ENCODE measurements at regions not wholly inside any gene's neighbourhood (a gene's known extent, or its start where the extent isn't known, plus 50 kb on each side); places are given as distances from the start of the nearest gene placed in this dataset.
"Not testable (repeated sequence)": the region's sequence is repeated elsewhere in the genome, so short reads cannot be mapped to it uniquely, and the experiment has no call there.

DNA sequence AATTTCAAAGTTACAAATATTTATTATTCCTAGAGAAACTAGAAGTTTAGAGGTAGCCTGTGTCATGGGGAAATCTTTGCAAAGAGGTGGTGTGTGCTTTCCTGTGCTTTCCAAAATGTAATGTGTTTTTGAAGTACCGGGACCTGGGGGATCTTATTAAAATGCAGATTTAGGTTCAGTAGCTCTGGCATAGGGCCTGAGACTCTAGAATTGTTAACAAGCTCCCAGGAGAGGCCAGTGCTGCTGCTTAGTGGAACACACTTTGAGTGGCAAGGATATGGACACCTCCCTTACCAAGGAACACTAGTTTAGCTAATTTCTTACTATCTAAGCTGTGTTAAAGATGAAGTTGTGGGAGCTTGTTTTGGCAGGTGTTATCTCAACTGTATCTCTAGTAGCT lies 428.9 kb downstream of the VGLL3 start:
- DNase-seq (ENCODE audit: low read depth): no peak

GRCh38 chr3:86561215-86561614 lies 429.7 kb downstream of the VGLL3 start:
- no peak for DNase-seq (ENCODE audit: low read depth)

GRCh38 chr3:86554383-86554782 lies 436.6 kb downstream of the VGLL3 start:
- no peak for DNase-seq (ENCODE audit: low read depth)

GRCh38 chr3:86547692-86548091 lies 443.3 kb downstream of the VGLL3 start:
- DNase-seq (ENCODE audit: low read depth): no peak

GRCh38 chr3:86537171-86537570 lies 453.8 kb downstream of the VGLL3 start:
- DNase-seq (ENCODE audit: low read depth): no peak

DNA sequence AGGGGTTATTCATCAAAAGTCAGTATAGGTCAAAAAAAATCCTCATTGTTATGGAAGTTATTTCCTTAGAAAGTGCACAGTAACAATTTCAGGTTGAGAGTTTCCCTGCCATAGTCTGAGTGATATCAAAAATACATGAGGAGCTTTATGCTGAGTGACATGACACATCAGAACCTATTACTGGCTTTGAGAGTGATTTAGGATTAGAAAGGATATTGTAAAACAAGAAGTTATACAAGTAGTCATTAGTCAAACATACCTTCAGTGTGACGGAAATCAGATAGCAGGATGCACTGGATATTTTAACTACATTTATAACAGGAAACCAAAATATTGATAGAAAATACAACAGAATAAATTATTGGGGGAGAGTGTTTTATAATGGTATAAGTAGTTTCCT lies 471.1 kb downstream of the VGLL3 start:
- DNase-seq (ENCODE audit: low read depth): no peak

GRCh38 chr3:86481636-86482035 lies 509.3 kb downstream of the VGLL3 start:
- no peak for DNase-seq (ENCODE audit: low read depth)

DNA sequence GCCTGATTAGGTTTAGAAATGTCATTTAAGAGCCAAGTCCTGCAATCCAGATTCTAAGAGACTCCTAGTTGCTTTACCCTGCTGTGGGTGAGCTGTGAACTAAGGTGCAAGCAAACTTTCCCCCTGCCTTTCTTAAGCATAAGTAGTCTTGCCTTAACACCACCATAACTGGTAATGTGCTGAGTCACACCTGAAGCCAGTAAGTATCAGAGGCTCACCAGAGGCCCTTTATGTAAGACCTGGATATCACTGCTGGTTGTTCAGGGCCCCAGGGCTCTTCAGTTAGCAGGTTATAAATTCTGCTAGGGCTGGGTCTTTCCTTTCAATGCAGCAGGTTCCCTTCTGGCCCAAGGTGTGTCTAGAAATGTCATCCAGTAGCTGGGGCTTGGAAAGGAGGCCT lies 509.9 kb downstream of the VGLL3 start:
- DNase-seq (ENCODE audit: low read depth): no peak

- no peak for DNase-seq (ENCODE audit: low read depth)
Observed at GRCh38 chr3:86464180-86464579, 526.8 kb downstream of the VGLL3 start.

DNA sequence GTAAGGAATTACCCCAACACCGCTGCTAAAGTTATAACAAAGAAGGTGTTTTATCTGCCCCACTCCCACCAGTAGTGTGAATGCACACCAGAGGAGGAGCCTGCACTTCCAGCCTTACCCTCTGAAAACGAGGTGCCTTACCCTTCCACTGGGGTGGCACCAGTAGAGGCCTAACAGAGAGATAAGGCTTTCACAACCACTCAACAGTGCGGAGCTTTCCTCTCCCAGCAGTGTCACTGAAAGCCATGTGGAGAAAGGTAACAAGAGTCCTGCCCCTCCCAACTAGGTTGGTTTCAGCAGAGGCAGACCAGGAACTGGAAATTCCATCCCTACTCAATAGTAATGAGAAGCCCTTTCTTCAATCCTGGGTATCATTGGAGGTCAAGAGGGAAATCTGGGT lies 539.2 kb downstream of the VGLL3 start:
- DNase-seq (ENCODE audit: low read depth): no peak

DNA sequence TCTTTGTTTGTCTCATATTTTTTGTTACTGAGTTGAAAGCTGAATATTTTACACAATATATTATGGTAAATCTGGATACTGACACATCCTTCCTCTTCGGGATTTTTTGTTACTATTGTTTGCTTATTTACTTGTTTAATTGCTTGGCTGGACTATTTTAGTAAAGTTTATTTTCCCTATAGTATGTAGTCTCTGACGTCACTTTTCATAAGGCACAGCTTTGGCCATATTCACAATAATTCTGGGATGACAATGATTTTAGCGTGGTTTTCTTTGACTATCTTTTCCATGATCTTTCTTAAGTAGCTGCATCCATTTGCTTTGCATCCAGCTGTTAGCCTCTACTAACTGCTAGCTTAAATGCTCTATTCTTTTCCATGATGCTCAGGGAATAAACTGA lies 552.4 kb downstream of the VGLL3 start:
- DNase-seq (ENCODE audit: low read depth): no peak

DNA sequence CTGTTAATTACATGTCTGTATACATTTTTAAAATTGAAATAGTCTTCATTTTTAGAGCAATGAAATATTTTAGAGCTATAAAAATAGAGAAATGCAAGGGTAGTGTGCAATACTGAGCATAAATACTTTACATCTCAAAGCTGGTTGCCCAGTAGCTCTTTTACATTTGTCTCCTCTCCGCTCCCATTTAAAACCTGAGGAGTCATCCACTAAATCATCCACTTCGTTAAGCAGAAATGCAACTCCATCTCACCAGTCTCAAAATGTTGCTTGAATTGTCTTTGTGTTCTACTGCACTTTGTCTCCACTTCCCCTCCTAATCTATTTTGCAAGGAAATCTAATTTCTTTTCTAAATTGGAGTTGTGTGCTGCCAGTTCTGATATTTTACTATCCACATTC lies 563.6 kb downstream of the VGLL3 start:
- no peak for DNase-seq (ENCODE audit: low read depth)

GRCh38 chr3:86420990-86421739 lies 569.8 kb downstream of the VGLL3 start:
- DNase-seq (ENCODE audit: low read depth): no peak

DNA sequence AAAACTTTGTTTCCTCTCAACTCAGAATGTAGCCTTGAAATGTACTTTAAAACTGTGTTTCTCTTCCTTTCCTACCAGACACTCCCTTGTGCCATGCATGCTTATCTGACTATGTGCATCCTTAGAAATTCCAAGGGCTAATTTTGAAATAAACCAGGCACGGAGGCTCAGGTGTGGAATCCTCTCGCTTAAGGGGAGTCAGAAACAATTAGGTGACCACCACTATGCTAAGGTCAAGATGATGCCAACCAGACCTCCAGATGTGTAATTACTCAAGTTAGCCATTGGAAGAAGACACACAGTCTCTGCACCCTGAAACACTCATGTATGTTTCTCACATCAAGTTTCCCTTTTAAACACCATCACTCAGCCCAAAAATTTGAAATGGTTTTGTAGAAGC lies 572.1 kb downstream of the VGLL3 start:
- DNase-seq (ENCODE audit: low read depth): no peak

DNA sequence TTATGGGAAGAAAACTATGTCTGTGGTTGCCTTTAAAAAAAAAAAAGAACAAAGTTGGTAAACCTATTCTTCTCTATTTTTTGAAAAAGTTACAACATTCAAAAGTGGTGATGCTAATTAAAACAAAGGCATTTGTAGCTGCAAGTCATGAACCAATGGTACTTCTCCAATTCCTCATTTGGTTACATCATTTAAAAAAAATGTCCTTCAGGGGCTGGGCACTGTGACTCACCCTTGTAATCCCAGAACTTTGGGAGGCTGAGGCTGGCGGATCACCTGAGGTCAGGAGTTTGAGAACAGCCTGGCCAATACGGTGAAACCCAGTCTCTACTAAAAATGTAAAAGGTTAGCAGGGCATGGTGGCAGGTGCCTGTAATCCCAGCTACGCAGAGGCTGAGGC lies 574.6 kb downstream of the VGLL3 start:
- peak; percentile 59 for DNase-seq (ENCODE audit: low read depth)

DNA sequence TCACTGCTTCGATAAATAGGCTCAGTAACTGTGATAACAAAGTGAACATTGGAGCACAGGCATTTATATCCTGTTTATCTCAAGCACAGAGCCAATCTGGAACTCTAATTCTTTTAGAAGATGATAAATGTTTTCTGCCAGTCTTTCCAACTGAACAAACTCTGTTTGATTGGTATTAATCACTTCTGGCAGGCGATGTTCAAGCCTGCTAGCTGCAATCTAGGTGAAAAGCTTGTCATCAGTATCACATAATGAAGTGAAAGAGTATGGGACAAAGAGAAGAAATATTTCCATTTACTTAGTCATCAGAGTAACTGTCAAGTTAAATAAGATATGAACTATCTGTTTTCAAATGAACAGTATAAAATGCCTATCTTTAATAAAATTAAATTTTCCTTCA lies 577.3 kb downstream of the VGLL3 start:
- DNase-seq (ENCODE audit: low read depth): no peak

DNA sequence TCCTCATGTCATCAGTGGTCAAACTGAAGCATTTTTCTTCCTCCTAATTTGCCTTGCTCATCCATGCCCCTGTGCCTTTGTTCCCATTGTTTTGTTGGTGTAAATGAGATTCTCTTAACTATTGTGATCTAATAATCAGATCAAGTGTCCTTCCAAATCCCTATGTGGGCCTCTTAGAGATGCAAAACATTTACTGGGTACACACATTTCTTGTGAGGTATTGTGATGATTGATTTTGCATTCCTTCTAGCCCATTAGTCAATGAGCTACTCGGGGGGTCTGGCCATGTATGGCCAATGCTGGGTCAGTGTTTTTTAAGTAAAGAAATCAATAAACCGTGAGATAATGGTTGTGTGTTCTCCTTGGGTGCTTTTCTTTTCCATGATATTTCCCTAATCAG lies 580.4 kb downstream of the VGLL3 start:
- no peak for DNase-seq (ENCODE audit: low read depth)

DNA sequence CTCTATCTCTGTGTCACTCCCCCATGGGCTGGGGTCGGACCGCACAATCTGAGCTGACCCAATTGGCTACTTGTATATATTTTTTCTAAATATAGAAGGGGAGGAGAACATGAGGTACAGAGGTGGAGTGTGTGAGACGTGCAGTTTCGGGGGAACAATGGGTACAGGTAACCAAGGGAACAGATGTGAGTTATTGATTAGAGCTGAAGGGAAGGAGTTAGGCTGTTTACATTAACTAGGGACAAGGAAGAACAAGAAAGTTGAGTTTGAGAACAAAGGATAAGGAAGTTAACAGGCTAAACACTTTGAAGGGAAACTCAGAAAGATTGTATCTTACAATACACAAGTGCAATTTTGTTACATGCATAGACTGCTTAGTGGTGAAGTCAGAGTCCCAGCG lies 601.2 kb downstream of the VGLL3 start:
- DNase-seq (ENCODE audit: low read depth): not testable (repeated sequence)

- no peak for DNase-seq (ENCODE audit: low read depth)
Observed at GRCh38 chr3:86388820-86389219, 602.1 kb downstream of the VGLL3 start.

DNA sequence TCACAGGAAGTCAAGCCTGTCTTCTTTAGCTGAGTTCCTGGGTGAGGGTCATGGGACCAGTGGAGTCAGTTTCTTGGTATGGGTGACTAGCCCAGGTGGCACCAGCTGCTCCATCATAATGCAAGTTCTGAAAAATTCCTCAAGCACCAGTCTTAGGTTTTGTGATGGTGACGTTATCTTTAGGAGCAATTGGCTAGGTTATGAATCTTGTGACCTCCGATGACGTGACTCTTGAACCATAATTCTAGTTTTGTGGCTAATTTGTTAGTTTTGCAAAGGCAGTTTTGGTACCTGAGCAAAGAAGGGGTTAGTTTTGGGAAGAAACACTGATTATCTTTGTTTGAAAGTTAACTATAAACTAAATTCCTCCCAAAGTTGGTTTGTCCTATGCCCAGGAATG lies 608.4 kb downstream of the VGLL3 start:
- no peak for DNase-seq (ENCODE audit: low read depth)

DNA sequence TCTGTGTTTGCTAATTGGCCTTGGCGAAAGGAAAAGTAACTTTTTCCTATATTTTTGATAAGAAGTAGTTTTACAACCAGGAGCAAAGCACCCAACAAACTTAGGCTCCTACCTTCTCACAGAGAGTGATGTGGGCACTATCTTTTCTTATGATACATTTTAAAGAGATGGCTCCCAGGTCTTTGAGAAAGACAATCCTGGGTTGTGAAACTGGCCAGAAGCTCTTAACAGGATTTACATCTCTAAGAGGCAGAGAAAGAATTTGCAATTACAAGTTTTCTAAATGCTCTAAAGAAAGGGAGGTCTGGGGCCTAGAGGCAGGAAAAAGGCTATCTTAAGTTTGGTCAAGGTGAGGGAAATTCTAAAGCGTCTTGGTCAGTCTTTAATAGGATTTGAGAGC lies 609.7 kb downstream of the VGLL3 start:
- DNase-seq (ENCODE audit: low read depth): no peak

GRCh38 chr3:86379280-86379679 lies 611.7 kb downstream of the VGLL3 start:
- DNase-seq (ENCODE audit: low read depth): no peak

DNA sequence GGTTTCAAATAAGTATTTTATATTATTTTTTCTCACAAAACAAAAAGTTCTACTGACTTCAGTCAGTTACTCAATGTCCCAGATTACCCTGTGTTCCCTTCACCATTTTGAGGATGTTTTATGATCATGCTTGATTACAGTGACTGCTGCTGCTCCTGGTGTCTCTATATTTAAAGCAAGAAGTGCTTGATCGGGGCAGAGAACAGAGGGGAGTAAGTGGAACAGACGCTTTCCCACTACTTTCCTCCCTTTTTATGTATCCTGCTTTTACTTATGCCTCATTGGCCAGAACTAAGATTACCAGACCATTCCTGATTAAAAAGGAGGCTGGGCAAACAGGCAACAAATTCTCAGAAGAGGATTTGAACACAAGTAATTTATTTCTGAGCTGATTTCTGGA lies 612.1 kb downstream of the VGLL3 start:
- DNase-seq (ENCODE audit: low read depth): no peak

- not testable (repeated sequence) for DNase-seq (ENCODE audit: low read depth)
Observed at GRCh38 chr3:86335566-86335965, 655.4 kb downstream of the VGLL3 start.
